ENCODE measurements at regions not wholly inside any gene's neighbourhood (a gene's known extent, or its start where the extent isn't known, plus 50 kb on each side); places are given as distances from the start of the nearest gene placed in this dataset.

DNA sequence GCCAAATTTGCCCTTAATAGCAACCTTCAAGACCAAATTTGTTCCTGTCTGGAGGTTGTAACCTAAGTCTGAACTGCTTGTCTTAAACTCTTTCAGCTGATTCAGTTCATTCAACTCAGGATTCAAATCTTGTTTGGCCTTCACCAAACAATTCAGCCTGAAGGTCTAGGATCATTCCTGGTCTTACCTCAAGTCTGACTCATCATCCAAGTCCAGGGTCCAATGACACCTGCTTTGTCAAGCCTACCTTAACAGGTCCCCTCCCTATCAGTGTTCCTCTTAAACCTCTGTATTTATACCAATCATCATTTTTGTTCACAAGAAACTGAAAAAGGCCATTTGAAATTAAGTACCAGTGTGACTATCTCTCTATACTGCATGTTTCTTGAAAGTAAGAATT lies 237.8 kb downstream of the PPP1R2C start:
- no peaks in the 10 kb centered on the region for H3K9me3 ChIP-seq
- DNase-seq, result no peak
- H3K27me3 ChIP-seq, result no peaks in the 10 kb centered on the region
- H3K4me3 ChIP-seq, result no peak overlapping the region
- no peaks in the 10 kb centered on the region for H3K36me3 ChIP-seq
- TF ChIP-seq CTCF (IDR thresholded peaks at IDR 0.05), result no peak
- peaks cover 0 to 17% (median 1%) of the 10 kb centered on the region in 4 donors for H3K4me1 ChIP-seq
- H3K27ac ChIP-seq, result no peak overlapping the region
- intact Hi-C loops (cut with DNase I; ENCODE audit: low total_unique reads), result no loop called here

DNA sequence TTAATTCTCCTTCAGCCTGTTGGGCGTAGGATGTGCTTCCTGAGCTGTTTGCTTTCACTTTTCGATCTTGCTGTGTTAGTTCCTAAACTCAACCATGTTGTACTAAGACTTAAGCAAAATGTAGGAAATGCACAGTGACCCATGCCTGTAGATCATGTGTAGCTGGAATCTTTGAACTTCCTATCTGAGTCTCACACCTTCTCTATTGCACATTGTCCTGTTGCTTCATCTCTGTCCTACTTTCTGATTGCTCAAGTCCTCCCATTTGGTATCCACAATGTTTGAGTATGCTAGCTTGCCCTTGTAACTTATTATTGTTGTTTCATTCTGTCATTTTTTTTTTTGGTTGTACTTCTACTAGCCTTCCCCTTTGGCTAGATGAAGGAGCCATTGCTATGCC lies 239.6 kb downstream of the PPP1R2C start:
- no peak for DNase-seq

GRCh38 chrX:42536286-42536685 lies 241.7 kb downstream of the PPP1R2C start:
- TF ChIP-seq CTCF (IDR thresholded peaks at IDR 0.05), result no peak
- peak overlapping the region in 1 of 2 donors; percentile 30 for H3K27ac ChIP-seq
- H3K27me3 ChIP-seq, result no peaks in the 10 kb centered on the region
- DNase-seq, result no peak
- no peaks in the 10 kb centered on the region for H3K9me3 ChIP-seq
- peaks cover 0 to 17% (median 1%) of the 10 kb centered on the region in 4 donors for H3K4me1 ChIP-seq
- intact Hi-C loops (cut with DNase I; ENCODE audit: low total_unique reads), result no loop called here
- H3K36me3 ChIP-seq, result no peaks in the 10 kb centered on the region
- no peak overlapping the region for H3K4me3 ChIP-seq

More for the DNA sequence above, 239.6 kb downstream of the PPP1R2C start:
- Histone ChIP-seq H3K4me1 (peaks cover 0 to 17% (median 1%) of the 10 kb centered on the region in 4 donors), H3K27ac (no peak overlapping the region), H3K36me3 (no peaks in the 10 kb centered on the region), H3K9me3 (no peaks in the 10 kb centered on the region), H3K27me3 (no peaks in the 10 kb centered on the region), H3K4me3 (no peak overlapping the region)
- intact Hi-C loops (cut with DNase I; ENCODE audit: low total_unique reads), result no loop called here
- no peak for TF ChIP-seq CTCF (IDR thresholded peaks at IDR 0.05)

DNA sequence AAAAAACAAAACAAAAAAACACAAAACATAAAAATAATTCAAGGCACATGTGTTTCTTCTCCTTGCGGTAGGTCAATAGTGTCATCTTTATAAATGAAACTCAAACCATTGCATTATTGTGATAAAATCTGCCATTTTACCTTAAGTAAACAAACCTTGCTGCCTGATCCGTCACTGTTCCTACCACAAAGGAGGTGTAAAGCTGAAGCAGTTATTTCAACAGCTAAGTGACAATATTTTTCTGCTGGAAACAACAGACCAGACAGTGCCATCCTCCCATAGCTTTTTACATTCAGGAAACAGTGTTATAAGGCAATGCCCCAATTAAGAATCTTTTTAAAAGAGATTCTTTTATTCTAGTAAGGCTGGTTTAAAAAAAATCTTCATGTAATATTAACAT lies 242.7 kb downstream of the PPP1R2C start:
- intact Hi-C loops (cut with DNase I; ENCODE audit: low total_unique reads), result no loop called here
- no peak overlapping the region for H3K4me3 ChIP-seq
- no peak for DNase-seq
- H3K27ac ChIP-seq, result no peak overlapping the region
- TF ChIP-seq CTCF (IDR thresholded peaks at IDR 0.05), result no peak
- no peaks in the 10 kb centered on the region for H3K36me3 ChIP-seq
- peaks cover 0 to 17% (median 1%) of the 10 kb centered on the region in 4 donors for H3K4me1 ChIP-seq
- no peaks in the 10 kb centered on the region for H3K27me3 ChIP-seq
- H3K9me3 ChIP-seq, result no peaks in the 10 kb centered on the region

DNA sequence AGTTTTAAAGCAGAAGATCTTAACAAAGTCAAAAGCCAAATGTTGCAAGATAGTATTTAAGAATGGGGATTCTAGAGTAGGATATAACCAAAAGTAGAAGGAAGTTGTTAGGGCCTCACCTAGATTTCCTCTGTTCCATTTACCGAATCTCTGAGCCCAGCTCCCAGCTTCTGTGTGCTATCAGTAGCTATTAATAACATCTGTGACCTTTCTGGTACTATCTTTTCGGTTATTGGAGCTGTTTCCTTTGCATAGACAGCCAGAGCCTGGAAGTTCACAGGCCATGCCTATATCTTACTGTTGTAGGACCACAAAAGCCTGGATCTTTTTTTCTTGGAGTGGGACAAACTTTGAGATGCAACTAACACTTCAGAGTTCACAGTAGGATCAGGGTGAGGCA lies 244.2 kb downstream of the PPP1R2C start:
- intact Hi-C loops (cut with DNase I; ENCODE audit: low total_unique reads), result no loop called here
- Histone ChIP-seq H3K9me3 (no peaks in the 10 kb centered on the region), H3K36me3 (no peaks in the 10 kb centered on the region), H3K27me3 (no peaks in the 10 kb centered on the region), H3K4me1 (peaks cover 0 to 17% (median 1%) of the 10 kb centered on the region in 4 donors), H3K27ac (no peak overlapping the region), H3K4me3 (no peak overlapping the region)
- no peak for DNase-seq
- no peak for TF ChIP-seq CTCF (IDR thresholded peaks at IDR 0.05)

DNA sequence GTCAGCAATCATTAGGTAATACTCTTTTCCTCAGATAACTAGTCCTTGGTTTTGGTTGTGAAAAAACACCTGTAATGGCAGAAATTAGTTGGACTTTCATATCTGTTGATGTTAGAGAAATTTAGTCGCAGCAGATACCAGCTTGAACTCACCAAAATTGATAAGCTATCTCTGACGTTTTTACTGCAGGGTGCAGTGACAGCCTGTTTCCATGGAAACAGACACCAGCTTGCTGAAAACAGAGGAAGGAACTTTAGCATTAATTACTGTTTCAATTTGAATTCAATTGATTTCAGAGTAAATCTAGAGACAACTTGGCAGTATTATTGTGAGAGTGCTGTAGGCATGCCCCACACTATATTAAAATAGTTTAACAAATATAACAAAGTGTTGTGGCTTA lies 246.5 kb downstream of the PPP1R2C start:
- H3K27me3 ChIP-seq, result no peaks in the 10 kb centered on the region
- H3K27ac ChIP-seq, result no peak overlapping the region
- DNase-seq, result no peak
- TF ChIP-seq CTCF (IDR thresholded peaks at IDR 0.05), result no peak
- H3K36me3 ChIP-seq, result no peaks in the 10 kb centered on the region
- H3K4me1 ChIP-seq, result peaks cover 0 to under 1% (median 0%) of the 10 kb centered on the region in 4 donors
- H3K9me3 ChIP-seq, result no peaks in the 10 kb centered on the region
- no peak overlapping the region for H3K4me3 ChIP-seq
- intact Hi-C loops (cut with DNase I; ENCODE audit: low total_unique reads), result no loop called here

All from tibial artery (tissue), 4 donors.